ENCODE measurements at regions not wholly inside any gene's neighbourhood (a gene's known extent, or its start where the extent isn't known, plus 50 kb on each side); places are given as distances from the start of the nearest gene placed in this dataset.
A peak's percentile ranks its signal among the peaks of the same experiment; 100 is the strongest.

DNA sequence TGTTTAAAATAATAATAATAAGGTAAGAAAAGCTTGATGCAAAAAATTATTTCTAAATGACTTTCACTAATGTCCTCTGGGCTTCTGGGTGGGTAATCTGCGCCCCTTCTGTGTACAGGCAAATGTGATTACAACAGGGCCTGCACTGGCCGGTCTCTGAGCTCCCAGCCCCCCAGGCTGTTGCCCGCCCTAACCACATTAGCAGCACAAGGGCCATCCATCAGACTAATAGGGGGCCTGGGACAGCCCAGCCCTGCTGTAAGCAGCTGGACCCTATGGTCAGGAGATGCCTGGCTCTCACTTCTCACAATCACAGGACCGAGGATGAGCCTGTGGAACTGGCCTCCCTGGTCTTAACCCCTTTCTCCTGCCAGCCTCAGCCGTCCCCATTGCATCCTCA lies 388.4 kb downstream of the BUD13 start:
- no peaks in the 10 kb centered on the region for H3K9me3 ChIP-seq (ENCODE audit: control insufficient read depth, low read length)
- TF ChIP-seq, protein P1, sequence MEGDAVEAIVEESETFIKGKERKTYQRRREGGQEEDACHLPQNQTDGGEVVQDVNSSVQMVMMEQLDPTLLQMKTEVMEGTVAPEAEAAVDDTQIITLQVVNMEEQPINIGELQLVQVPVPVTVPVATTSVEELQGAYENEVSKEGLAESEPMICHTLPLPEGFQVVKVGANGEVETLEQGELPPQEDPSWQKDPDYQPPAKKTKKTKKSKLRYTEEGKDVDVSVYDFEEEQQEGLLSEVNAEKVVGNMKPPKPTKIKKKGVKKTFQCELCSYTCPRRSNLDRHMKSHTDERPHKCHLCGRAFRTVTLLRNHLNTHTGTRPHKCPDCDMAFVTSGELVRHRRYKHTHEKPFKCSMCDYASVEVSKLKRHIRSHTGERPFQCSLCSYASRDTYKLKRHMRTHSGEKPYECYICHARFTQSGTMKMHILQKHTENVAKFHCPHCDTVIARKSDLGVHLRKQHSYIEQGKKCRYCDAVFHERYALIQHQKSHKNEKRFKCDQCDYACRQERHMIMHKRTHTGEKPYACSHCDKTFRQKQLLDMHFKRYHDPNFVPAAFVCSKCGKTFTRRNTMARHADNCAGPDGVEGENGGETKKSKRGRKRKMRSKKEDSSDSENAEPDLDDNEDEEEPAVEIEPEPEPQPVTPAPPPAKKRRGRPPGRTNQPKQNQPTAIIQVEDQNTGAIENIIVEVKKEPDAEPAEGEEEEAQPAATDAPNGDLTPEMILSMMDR (conservative IDR thresholded peaks at IDR 0.05): no peak
- H3K4me1 ChIP-seq (ENCODE audit: control insufficient read depth, insufficient read depth, low read length): no peaks in the 10 kb centered on the region
- H3K27me3 Mint-ChIP-seq (ENCODE audit: insufficient read depth): no peaks in the 10 kb centered on the region
- no peak overlapping the region for H3K4me3 Mint-ChIP-seq
- peak overlapping the region; percentile 38 for H3K27ac ChIP-seq (ENCODE audit: low read depth, low read length)
- no peak overlapping the region for H3K27ac Mint-ChIP-seq
- no peak for DNase-seq
- no peak overlapping the region for H3K4me3 ChIP-seq (ENCODE audit: low read length)
- peaks cover 5% of the 10 kb centered on the region for H3K27me3 ChIP-seq (ENCODE audit: control insufficient read depth, insufficient read depth, low read length, poor library complexity, severe bottlenecking)
- 74 to 100% methylated on average over 1 to 5 of the region's 5 CpGs for WGBS, 2 experiments (ENCODE audit: insufficient coverage in 1 of 2, insufficient read length in 1 of 2)
- H3K9ac ChIP-seq (ENCODE audit: extremely low read depth, low read length, poor library complexity, severe bottlenecking): no peak overlapping the region
- H3K36me3 ChIP-seq (ENCODE audit: control insufficient read depth, insufficient read depth, low read length): no peaks in the 10 kb centered on the region
- no peaks in the 10 kb centered on the region for H3K9me3 Mint-ChIP-seq
- no peaks in the 10 kb centered on the region for H3K36me3 Mint-ChIP-seq (ENCODE audit: low read depth)
- H3K4me1 Mint-ChIP-seq: no peaks in the 10 kb centered on the region

DNA sequence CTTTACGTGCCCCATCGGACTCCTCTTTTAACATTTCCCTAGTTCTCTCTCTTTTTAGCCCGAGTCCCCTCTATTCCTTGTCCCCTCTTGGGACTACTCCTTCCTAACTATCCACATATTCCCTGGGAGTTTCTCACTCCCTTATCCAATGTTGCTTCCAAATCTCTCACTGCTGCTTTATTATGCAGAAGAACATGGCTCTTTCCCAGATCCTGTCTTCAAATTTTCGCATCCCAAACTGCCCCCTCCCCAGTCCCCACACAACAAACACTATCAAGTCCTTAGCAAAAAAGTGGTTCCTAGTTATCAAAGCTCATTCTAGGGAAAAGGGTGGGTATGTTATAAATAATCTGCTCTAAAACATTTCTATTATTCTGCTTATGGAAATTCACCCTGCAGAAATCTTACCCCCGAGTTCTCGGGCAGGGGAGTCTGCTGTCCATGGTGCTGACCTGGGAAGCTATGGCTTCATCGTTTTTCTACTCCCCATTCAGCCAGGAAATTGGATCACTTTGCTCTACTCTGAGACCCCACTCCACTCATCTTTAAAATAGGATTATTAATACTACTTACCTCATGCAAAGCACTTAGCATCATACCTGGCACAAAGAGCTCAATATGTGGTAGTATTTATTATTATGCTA lies 393.5 kb downstream of the BUD13 start:
- Mint-ChIP-seq H3K4me1 (peaks cover 9% of the 10 kb centered on the region), H3K9me3 (no peaks in the 10 kb centered on the region), H3K27me3 (ENCODE audit: insufficient read depth) (peaks cover 4% of the 10 kb centered on the region), H3K27ac (no peak overlapping the region), H3K36me3 (ENCODE audit: low read depth) (no peaks in the 10 kb centered on the region), H3K4me3 (no peak overlapping the region)
- Histone ChIP-seq H3K4me3 (ENCODE audit: low read length) (no peak overlapping the region), H3K9ac (ENCODE audit: extremely low read depth, low read length, poor library complexity, severe bottlenecking) (no peak overlapping the region), H3K27me3 (ENCODE audit: control insufficient read depth, insufficient read depth, low read length, poor library complexity, severe bottlenecking) (peaks cover 39% of the 10 kb centered on the region), H3K36me3 (ENCODE audit: control insufficient read depth, insufficient read depth, low read length) (no peaks in the 10 kb centered on the region), H3K4me1 (ENCODE audit: control insufficient read depth, insufficient read depth, low read length) (no peaks in the 10 kb centered on the region), H3K9me3 (ENCODE audit: control insufficient read depth, low read length) (no peaks in the 10 kb centered on the region), H3K27ac (ENCODE audit: low read depth, low read length) (no peak overlapping the region)
- TF ChIP-seq, protein P1 (conservative IDR thresholded peaks at IDR 0.05): no peak
- DNase-seq: peak; percentile 88
- WGBS, 2 experiments (ENCODE audit: insufficient coverage in 1 of 2, insufficient read length in 1 of 2): 42 to 47% methylated on average over 6 to 7 of the region's 7 CpGs

DNA sequence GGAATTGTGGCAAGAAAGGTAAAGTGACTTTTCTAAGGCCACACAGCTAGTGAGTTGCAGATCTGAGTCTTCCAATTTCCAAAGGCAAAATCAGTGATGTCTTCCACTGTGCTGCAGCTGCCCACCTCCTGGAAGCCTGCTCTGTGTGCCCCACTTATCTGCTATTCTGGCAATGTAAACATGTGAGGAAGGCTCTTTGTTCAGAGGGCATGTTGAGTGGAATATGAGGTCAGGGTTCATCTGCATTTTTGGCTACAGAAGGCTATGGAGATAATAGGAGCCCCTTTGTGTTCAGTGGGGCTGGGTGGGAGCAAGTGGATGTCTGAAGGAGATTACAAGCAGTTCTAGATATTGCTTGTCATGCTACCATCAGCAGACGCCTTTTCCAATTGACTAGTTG lies 396.2 kb downstream of the BUD13 start:
- H3K27me3 ChIP-seq (ENCODE audit: control insufficient read depth, insufficient read depth, low read length, poor library complexity, severe bottlenecking): peaks cover 42% of the 10 kb centered on the region
- DNase-seq: no peak
- TF ChIP-seq, protein P1 (conservative IDR thresholded peaks at IDR 0.05): no peak
- 100% methylated on average over 1 of the region's 1 CpG for WGBS, 2 experiments (ENCODE audit: insufficient coverage in 1 of 2, insufficient read length in 1 of 2)
- H3K4me3 ChIP-seq (ENCODE audit: low read length): no peak overlapping the region
- Mint-ChIP-seq H3K4me1 (peaks cover 9% of the 10 kb centered on the region), H3K4me3 (no peak overlapping the region), H3K27ac (no peak overlapping the region), H3K9me3 (no peaks in the 10 kb centered on the region), H3K27me3 (ENCODE audit: insufficient read depth) (peaks cover 11% of the 10 kb centered on the region), H3K36me3 (ENCODE audit: low read depth) (no peaks in the 10 kb centered on the region)
- H3K9me3 ChIP-seq (ENCODE audit: control insufficient read depth, low read length): no peaks in the 10 kb centered on the region
- H3K4me1 ChIP-seq (ENCODE audit: control insufficient read depth, insufficient read depth, low read length): no peaks in the 10 kb centered on the region
- H3K9ac ChIP-seq (ENCODE audit: extremely low read depth, low read length, poor library complexity, severe bottlenecking): no peak overlapping the region
- no peaks in the 10 kb centered on the region for H3K36me3 ChIP-seq (ENCODE audit: control insufficient read depth, insufficient read depth, low read length)
- H3K27ac ChIP-seq (ENCODE audit: low read depth, low read length): no peak overlapping the region

Data from endodermal cell (in vitro differentiated cells).